ENCODE measurements at regions not wholly inside any gene's neighbourhood (a gene's known extent, or its start where the extent isn't known, plus 50 kb on each side); places are given as distances from the start of the nearest gene placed in this dataset.

DNA sequence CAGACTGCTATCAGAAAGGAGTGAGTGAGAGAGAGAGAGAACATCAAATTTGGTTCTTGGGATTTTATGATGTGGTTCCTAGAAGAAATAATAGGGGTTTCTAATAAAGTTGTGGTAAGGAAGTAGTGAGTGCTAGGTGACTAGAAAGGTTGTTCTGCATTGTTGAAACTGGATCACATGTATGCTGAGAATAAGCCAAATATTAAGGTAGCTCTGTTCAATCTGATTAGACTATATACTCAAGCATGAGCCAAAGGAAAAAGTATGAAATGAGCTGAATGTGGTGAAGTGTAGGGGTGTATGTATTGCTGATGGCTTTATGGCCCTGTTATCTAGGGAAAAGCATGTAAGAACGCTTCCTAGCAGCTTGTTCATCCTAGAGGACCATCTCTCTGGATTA, 63.0 kb upstream of the IMPG1 start:
- no peak overlapping the region for H3K4me3 ChIP-seq (ENCODE audit: low read depth, low read length)
- TF ChIP-seq, protein P1, sequence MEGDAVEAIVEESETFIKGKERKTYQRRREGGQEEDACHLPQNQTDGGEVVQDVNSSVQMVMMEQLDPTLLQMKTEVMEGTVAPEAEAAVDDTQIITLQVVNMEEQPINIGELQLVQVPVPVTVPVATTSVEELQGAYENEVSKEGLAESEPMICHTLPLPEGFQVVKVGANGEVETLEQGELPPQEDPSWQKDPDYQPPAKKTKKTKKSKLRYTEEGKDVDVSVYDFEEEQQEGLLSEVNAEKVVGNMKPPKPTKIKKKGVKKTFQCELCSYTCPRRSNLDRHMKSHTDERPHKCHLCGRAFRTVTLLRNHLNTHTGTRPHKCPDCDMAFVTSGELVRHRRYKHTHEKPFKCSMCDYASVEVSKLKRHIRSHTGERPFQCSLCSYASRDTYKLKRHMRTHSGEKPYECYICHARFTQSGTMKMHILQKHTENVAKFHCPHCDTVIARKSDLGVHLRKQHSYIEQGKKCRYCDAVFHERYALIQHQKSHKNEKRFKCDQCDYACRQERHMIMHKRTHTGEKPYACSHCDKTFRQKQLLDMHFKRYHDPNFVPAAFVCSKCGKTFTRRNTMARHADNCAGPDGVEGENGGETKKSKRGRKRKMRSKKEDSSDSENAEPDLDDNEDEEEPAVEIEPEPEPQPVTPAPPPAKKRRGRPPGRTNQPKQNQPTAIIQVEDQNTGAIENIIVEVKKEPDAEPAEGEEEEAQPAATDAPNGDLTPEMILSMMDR (IDR thresholded peaks at IDR 0.05; ENCODE audit: insufficient read depth, low read length, severe bottlenecking), result no peak
- no peak for FAIRE-seq
- no peak for DNase-seq (ENCODE audit: low read depth)
- H3K36me3 ChIP-seq (ENCODE audit: control insufficient read depth, insufficient read depth, low read length), result no peaks in the 10 kb centered on the region
- H3K27me3 ChIP-seq (ENCODE audit: control insufficient read depth, insufficient read depth, low read length), result no peaks in the 10 kb centered on the region

DNA sequence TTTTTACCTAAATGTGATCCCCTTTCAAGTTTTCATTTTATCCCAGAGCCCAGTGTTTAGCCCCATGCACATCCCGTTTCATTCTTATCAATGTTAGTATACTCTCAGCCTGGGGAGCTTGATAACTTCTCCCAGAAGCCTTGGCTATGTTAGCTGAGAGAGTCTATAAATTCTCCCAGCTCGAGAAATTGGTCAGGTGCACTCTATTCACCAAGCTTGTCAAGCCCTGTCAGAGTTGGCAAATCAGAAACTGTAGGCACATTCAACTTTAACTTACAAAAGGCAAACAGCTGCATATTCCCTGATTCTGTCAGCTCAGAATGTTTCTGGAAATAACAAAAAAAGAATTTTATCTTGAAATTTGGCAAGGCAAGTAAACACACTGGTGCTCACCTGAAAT, 62.2 kb upstream of the IMPG1 start:
- TF ChIP-seq, protein P1 (IDR thresholded peaks at IDR 0.05; ENCODE audit: insufficient read depth, low read length, severe bottlenecking), result no peak
- Histone ChIP-seq H3K4me3 (ENCODE audit: low read depth, low read length) (no peak overlapping the region), H3K27me3 (ENCODE audit: control insufficient read depth, insufficient read depth, low read length) (no peaks in the 10 kb centered on the region), H3K36me3 (ENCODE audit: control insufficient read depth, insufficient read depth, low read length) (no peaks in the 10 kb centered on the region)
- DNase-seq (ENCODE audit: low read depth) (no peak), FAIRE-seq (no peak)

DNA sequence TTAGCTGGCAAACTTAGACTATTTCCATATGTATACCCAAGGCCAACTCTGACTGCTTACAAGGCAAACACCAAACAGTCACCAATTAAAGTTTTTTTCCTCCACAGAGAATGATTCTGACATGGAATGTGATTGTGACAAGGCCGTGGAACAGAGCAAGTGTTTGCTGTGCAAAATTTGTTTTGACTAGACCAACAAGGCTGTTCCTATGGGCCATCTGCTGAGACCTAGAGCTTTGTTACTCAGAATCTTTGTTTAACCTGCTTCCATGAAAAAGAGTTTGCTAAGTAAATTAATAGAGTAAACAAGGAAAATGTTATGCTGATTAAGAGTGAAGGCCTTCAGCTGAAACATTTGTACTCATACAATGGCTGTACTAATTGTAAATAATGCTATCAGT, 51.6 kb upstream of the IMPG1 start:
- TF ChIP-seq, protein P1 (IDR thresholded peaks at IDR 0.05; ENCODE audit: insufficient read depth, low read length, severe bottlenecking), result no peak
- DNase-seq (ENCODE audit: low read depth), result no peak
- no peaks in the 10 kb centered on the region for H3K27me3 ChIP-seq (ENCODE audit: control insufficient read depth, insufficient read depth, low read length)
- H3K4me3 ChIP-seq (ENCODE audit: low read depth, low read length), result no peak overlapping the region
- no peak for FAIRE-seq
- H3K36me3 ChIP-seq (ENCODE audit: control insufficient read depth, insufficient read depth, low read length), result no peaks in the 10 kb centered on the region
